ENCODE measurements at regions not wholly inside any gene's neighbourhood (a gene's known extent, or its start where the extent isn't known, plus 50 kb on each side); places are given as distances from the start of the nearest gene placed in this dataset.

DNA sequence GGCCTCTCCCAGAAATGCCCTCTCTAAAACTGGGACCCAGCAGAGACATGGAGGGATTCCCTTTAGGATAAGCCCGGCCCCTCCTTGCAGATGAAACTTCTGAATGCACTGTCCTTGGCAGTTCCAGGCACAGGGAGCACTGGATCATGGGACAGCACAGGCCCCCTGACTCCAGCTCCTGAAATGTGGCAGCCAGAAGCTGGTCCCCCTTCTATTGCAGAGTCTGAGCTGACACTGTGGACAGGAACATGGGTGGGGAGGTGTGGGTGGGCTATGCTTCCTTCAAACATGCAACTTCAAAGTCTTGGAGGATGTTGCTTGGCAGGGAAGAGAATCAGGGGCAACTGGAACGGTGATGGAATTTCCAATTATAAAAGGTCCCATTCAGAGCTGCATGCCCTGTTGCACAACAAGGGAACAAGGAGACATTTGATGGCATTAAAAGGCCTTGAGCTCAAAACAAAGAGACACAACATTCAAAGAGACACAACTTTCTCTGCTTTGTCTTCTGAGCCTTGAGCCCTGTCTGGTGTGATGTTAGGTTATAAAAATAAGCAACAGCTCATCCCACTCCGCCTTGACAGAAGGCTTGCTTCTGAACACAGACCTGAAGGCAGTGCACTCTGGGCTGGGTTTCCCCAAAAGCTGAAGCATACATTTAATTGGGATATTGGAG, 239.0 kb downstream of the OSR1 start:
- TF ChIP-seq, protein P1, sequence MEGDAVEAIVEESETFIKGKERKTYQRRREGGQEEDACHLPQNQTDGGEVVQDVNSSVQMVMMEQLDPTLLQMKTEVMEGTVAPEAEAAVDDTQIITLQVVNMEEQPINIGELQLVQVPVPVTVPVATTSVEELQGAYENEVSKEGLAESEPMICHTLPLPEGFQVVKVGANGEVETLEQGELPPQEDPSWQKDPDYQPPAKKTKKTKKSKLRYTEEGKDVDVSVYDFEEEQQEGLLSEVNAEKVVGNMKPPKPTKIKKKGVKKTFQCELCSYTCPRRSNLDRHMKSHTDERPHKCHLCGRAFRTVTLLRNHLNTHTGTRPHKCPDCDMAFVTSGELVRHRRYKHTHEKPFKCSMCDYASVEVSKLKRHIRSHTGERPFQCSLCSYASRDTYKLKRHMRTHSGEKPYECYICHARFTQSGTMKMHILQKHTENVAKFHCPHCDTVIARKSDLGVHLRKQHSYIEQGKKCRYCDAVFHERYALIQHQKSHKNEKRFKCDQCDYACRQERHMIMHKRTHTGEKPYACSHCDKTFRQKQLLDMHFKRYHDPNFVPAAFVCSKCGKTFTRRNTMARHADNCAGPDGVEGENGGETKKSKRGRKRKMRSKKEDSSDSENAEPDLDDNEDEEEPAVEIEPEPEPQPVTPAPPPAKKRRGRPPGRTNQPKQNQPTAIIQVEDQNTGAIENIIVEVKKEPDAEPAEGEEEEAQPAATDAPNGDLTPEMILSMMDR (conservative IDR thresholded peaks at IDR 0.05) = no peak
- no peak for TF ChIP-seq ZFX (IDR thresholded peaks at IDR 0.05)
